OCI-LY7 (cell line): ENCODE measurements at regions not wholly inside any gene's neighbourhood (a gene's known extent, or its start where the extent isn't known, plus 50 kb on each side); places are given as distances from the start of the nearest gene placed in this dataset.

ENCODE experiments used
- CTCF ChIP-seq: fragments of 200-600 bp; sonication (generic); conservative IDR thresholded peaks from 2 replicates; pipeline ENCODE4 v1.5.1; 2014; ENCODE audit warnings: mild to moderate bottlenecking, antibody characterized with exemption, low read length, moderate library complexity, mixed read lengths
- EZH2phosphoT487 ChIP-seq: fragments of 200-600 bp; sonication (generic); IDR thresholded peaks from 2 replicates; pipeline ENCODE4 v1.6.1; 2018; ENCODE audit warnings: low read depth, borderline replicate concordance, mild to moderate bottlenecking, mixed run types, antibody characterized with exemption, low read length, moderate library complexity, mixed read lengths

- no peak for TF ChIP-seq CTCF
- no peak for TF ChIP-seq EZH2phosphoT487
Observed at GRCh38 chr1:198015309-198015708, 98.1 kb downstream of the LHX9 start.
